ENCODE measurements at regions not wholly inside any gene's neighbourhood (a gene's known extent, or its start where the extent isn't known, plus 50 kb on each side); places are given as distances from the start of the nearest gene placed in this dataset.

DNA sequence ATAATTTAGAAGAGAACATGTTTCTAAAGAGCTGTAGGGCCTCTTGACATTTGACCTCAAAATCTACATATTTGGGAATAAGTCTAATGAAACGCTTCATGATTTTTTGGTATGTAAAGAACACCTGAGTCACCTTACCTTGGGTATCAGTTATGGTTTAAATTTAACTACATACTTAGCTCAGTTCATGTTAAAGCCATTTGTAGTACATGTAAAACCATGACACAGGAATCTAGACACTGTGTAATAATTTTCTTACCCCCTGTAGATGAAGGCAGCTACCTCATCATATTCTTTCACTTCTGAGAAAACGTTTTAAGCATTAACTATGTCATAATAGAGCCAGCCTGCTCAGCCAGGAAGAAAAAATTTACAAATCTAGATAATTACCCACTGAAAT is 105.8 kb upstream of the CPNE8 start:
- Mint-ChIP-seq H3K4me3 (no peak overlapping the region), H3K36me3 (no peaks in the 10 kb centered on the region), H3K4me1 (no peaks in the 10 kb centered on the region), H3K27me3 (no peaks in the 10 kb centered on the region), H3K9me3 (peaks cover 0 to 4% (median 1%) of the 10 kb centered on the region in 7 donors), H3K27ac (no peak overlapping the region)
- ATAC-seq (ENCODE audit: low read depth in 2 of 2): no peak
- Histone ChIP-seq H3K4me1 (ENCODE audit: control insufficient read depth, insufficient read depth, low read length, poor library complexity, severe bottlenecking) (no peaks in the 10 kb centered on the region), H3K27ac (ENCODE audit: insufficient read depth, low read length, poor library complexity, severe bottlenecking) (no peak overlapping the region), H3K4me3 (ENCODE audit: low read depth, low read length) (no peak overlapping the region), H3K9me3 (ENCODE audit: control insufficient read depth in 2 of 2, low read length in 2 of 2) (no peaks in the 10 kb centered on the region), H3K36me3 (ENCODE audit: control insufficient read depth, insufficient read depth, low read length) (no peaks in the 10 kb centered on the region), H3K27me3 (ENCODE audit: control insufficient read depth, insufficient read depth, low read length) (no peaks in the 10 kb centered on the region)
- DNase-seq: no peak

- no peak for ATAC-seq (ENCODE audit: low read depth in 2 of 2)
Measured at GRCh38 chr12:39010406-39010805, 105.0 kb upstream of the CPNE8 start.

DNA sequence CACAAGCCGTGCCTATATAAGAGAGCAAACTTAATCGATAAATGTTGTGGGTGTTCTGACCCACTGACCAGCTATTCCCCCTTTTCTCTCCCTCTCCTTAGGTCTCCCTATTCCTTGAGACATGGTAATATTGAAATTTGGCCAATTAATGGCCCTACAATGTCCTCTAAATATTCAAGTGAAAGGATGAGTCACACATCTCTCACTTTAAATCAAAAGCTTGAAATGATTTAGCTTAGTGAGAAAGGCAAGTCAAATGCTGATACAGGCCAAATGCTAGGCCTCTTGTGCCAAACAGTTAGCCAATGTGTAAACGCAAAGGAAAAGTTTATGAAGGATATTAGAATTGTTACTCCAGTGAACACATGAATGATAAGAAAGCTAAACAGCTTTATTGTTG is 102.2 kb upstream of the CPNE8 start:
- DNase-seq (no peak), ATAC-seq (ENCODE audit: low read depth in 2 of 2) (no peak)
- H3K27me3 ChIP-seq (ENCODE audit: control insufficient read depth, insufficient read depth, low read length): no peaks in the 10 kb centered on the region
- Mint-ChIP-seq H3K27me3 (no peaks in the 10 kb centered on the region), H3K4me3 (no peak overlapping the region), H3K27ac (no peak overlapping the region), H3K4me1 (no peaks in the 10 kb centered on the region), H3K36me3 (no peaks in the 10 kb centered on the region), H3K9me3 (peaks cover 0 to 2% (median 0%) of the 10 kb centered on the region in 7 donors)
- no peak overlapping the region for H3K4me3 ChIP-seq (ENCODE audit: low read depth, low read length)
- H3K27ac ChIP-seq (ENCODE audit: insufficient read depth, low read length, poor library complexity, severe bottlenecking): no peak overlapping the region
- H3K9me3 ChIP-seq (ENCODE audit: control insufficient read depth in 2 of 2, low read length in 2 of 2): no peaks in the 10 kb centered on the region
- H3K36me3 ChIP-seq (ENCODE audit: control insufficient read depth, insufficient read depth, low read length): no peaks in the 10 kb centered on the region
- H3K4me1 ChIP-seq (ENCODE audit: control insufficient read depth, insufficient read depth, low read length, poor library complexity, severe bottlenecking): no peaks in the 10 kb centered on the region

More at GRCh38 chr12:39010406-39010805, 105.0 kb upstream of the CPNE8 start:
- no peaks in the 10 kb centered on the region for H3K4me1 ChIP-seq (ENCODE audit: control insufficient read depth, insufficient read depth, low read length, poor library complexity, severe bottlenecking)
- H3K27ac ChIP-seq (ENCODE audit: insufficient read depth, low read length, poor library complexity, severe bottlenecking): no peak overlapping the region
- H3K27me3 ChIP-seq (ENCODE audit: control insufficient read depth, insufficient read depth, low read length): no peaks in the 10 kb centered on the region
- H3K9me3 ChIP-seq (ENCODE audit: control insufficient read depth in 2 of 2, low read length in 2 of 2): no peaks in the 10 kb centered on the region
- no peak overlapping the region for H3K4me3 Mint-ChIP-seq
- no peaks in the 10 kb centered on the region for H3K4me1 Mint-ChIP-seq
- H3K36me3 ChIP-seq (ENCODE audit: control insufficient read depth, insufficient read depth, low read length): no peaks in the 10 kb centered on the region
- no peaks in the 10 kb centered on the region for H3K36me3 Mint-ChIP-seq
- DNase-seq: no peak
- no peaks in the 10 kb centered on the region for H3K27me3 Mint-ChIP-seq
- H3K4me3 ChIP-seq (ENCODE audit: low read depth, low read length): no peak overlapping the region
- peaks cover 0 to 4% (median 1%) of the 10 kb centered on the region in 7 donors for H3K9me3 Mint-ChIP-seq
- H3K27ac Mint-ChIP-seq: no peak overlapping the region

DNA sequence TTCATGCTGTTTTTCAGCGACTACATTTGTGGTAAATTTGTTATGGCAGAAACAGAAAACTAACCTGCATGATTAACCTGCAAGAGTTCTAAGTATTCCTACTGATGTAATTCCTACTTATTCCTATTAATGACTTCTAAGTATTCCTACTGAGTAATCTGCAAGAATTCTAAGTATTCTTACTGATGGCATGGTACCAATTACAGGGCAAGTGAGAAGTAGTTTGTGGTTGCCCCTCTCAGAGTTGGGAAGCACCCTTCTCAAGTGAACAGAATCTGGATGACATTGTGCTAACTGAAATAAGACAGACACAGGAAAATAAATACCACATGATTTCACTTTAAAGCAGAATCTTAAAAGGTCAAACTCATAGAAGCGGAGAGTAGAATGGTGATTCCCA is 100.9 kb upstream of the CPNE8 start:
- peaks cover 0 to 1% (median 0%) of the 10 kb centered on the region in 7 donors for H3K9me3 Mint-ChIP-seq
- no peak overlapping the region for H3K27ac Mint-ChIP-seq
- Histone ChIP-seq H3K27me3 (ENCODE audit: control insufficient read depth, insufficient read depth, low read length) (no peaks in the 10 kb centered on the region), H3K36me3 (ENCODE audit: control insufficient read depth, insufficient read depth, low read length) (no peaks in the 10 kb centered on the region), H3K4me3 (ENCODE audit: low read depth, low read length) (no peak overlapping the region), H3K4me1 (ENCODE audit: control insufficient read depth, insufficient read depth, low read length, poor library complexity, severe bottlenecking) (no peaks in the 10 kb centered on the region), H3K9me3 (ENCODE audit: control insufficient read depth in 2 of 2, low read length in 2 of 2) (no peaks in the 10 kb centered on the region), H3K27ac (ENCODE audit: insufficient read depth, low read length, poor library complexity, severe bottlenecking) (no peak overlapping the region)
- H3K27me3 Mint-ChIP-seq: no peaks in the 10 kb centered on the region
- H3K4me3 Mint-ChIP-seq: no peak overlapping the region
- H3K36me3 Mint-ChIP-seq: no peaks in the 10 kb centered on the region
- no peaks in the 10 kb centered on the region for H3K4me1 Mint-ChIP-seq
- no peak for DNase-seq
- no peak for ATAC-seq (ENCODE audit: low read depth in 2 of 2)

DNA sequence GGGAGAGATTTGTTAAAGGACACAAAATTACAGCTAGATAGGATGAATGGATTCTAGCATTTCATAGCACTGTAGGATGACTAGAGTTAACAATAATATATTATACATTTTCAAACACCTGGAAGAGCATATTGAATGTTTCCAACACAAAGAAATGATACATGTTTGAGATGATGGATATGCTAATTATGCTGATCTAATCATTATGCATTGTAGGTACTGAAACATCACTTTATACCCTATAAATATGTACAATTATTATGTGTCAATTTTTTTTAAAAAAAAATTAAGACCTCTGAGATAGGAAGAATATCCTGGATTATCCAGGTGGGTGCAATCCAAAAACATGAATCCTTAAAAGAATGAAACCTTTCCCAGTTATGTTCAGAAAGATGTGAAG is 100.3 kb upstream of the CPNE8 start:
- no peaks in the 10 kb centered on the region for H3K27me3 ChIP-seq (ENCODE audit: control insufficient read depth, insufficient read depth, low read length)
- Mint-ChIP-seq H3K36me3 (no peaks in the 10 kb centered on the region), H3K27ac (no peak overlapping the region), H3K27me3 (no peaks in the 10 kb centered on the region), H3K4me3 (no peak overlapping the region), H3K4me1 (no peaks in the 10 kb centered on the region), H3K9me3 (peaks cover 0 to 1% (median 0%) of the 10 kb centered on the region in 7 donors)
- ATAC-seq (ENCODE audit: low read depth in 2 of 2) (no peak), DNase-seq (no peak)
- no peaks in the 10 kb centered on the region for H3K4me1 ChIP-seq (ENCODE audit: control insufficient read depth, insufficient read depth, low read length, poor library complexity, severe bottlenecking)
- H3K9me3 ChIP-seq (ENCODE audit: control insufficient read depth in 2 of 2, low read length in 2 of 2): no peaks in the 10 kb centered on the region
- H3K36me3 ChIP-seq (ENCODE audit: control insufficient read depth, insufficient read depth, low read length): no peaks in the 10 kb centered on the region
- H3K4me3 ChIP-seq (ENCODE audit: low read depth, low read length): no peak overlapping the region
- no peak overlapping the region for H3K27ac ChIP-seq (ENCODE audit: insufficient read depth, low read length, poor library complexity, severe bottlenecking)

DNA sequence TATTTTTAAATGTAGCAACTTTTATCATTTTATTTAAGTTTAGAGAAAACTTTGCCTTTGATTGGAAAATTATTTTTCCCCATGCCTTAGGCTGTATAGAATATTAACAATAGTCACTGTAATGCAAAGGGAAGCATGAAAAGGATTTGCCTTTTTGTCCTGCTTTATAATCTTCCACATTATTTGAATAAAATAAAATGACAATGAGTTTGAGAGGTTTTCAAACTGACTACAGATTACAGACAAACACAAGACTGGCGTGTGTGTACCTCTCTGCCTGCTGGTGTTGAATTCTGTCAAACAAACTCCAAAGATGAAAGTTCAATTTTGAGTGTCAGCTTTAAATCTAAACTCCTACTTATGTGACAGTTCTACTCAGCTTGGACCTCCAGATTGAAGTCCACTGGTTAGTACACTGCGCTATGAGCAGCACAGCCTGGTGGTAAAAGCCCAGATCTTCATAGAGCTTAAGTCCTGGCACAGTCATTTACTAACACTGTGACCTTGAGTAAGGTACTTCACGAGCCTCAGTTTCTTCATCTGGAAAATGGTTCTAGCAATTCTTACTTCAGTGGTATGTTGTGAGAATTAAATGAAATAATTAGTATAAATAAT is 98.3 kb upstream of the CPNE8 start:
- Histone ChIP-seq H3K27ac (ENCODE audit: insufficient read depth, low read length, poor library complexity, severe bottlenecking) (no peak overlapping the region), H3K9me3 (ENCODE audit: control insufficient read depth in 2 of 2, low read length in 2 of 2) (no peaks in the 10 kb centered on the region), H3K27me3 (ENCODE audit: control insufficient read depth, insufficient read depth, low read length) (no peaks in the 10 kb centered on the region), H3K36me3 (ENCODE audit: control insufficient read depth, insufficient read depth, low read length) (no peaks in the 10 kb centered on the region), H3K4me3 (ENCODE audit: low read depth, low read length) (no peak overlapping the region), H3K4me1 (ENCODE audit: control insufficient read depth, insufficient read depth, low read length, poor library complexity, severe bottlenecking) (no peaks in the 10 kb centered on the region)
- no peaks in the 10 kb centered on the region for H3K27me3 Mint-ChIP-seq
- no peak overlapping the region for H3K27ac Mint-ChIP-seq
- H3K36me3 Mint-ChIP-seq: no peaks in the 10 kb centered on the region
- no peak overlapping the region for H3K4me3 Mint-ChIP-seq
- no peaks in the 10 kb centered on the region for H3K4me1 Mint-ChIP-seq
- ATAC-seq (ENCODE audit: low read depth in 2 of 2) (no peak), DNase-seq (no peak)
- peaks cover 0 to 1% (median 0%) of the 10 kb centered on the region in 7 donors for H3K9me3 Mint-ChIP-seq

DNA sequence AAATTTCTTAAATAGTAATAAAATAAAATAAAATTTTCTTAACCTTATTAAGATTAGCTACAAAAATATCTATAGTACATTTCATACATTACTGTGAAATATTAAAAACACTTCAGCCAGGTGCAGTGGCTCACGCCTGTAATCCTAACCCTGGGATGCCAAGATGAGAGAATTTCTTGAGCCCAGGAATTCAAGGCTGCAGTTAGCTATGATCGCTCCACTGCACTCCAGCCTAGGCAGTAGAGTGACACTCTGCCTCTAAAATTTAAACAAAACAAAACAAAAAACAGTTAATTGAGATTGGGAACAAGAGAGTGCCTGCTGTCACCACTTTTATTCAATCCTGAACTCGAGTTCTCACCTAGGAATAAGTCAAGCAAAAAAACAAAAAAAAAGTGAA is 95.0 kb upstream of the CPNE8 start:
- no peaks in the 10 kb centered on the region for H3K36me3 Mint-ChIP-seq
- Histone ChIP-seq H3K27ac (ENCODE audit: insufficient read depth, low read length, poor library complexity, severe bottlenecking) (no peak overlapping the region), H3K4me3 (ENCODE audit: low read depth, low read length) (no peak overlapping the region), H3K4me1 (ENCODE audit: control insufficient read depth, insufficient read depth, low read length, poor library complexity, severe bottlenecking) (no peaks in the 10 kb centered on the region), H3K36me3 (ENCODE audit: control insufficient read depth, insufficient read depth, low read length) (no peaks in the 10 kb centered on the region), H3K27me3 (ENCODE audit: control insufficient read depth, insufficient read depth, low read length) (no peaks in the 10 kb centered on the region), H3K9me3 (ENCODE audit: control insufficient read depth in 2 of 2, low read length in 2 of 2) (no peaks in the 10 kb centered on the region)
- H3K4me3 Mint-ChIP-seq: no peak overlapping the region
- H3K9me3 Mint-ChIP-seq: no peaks in the 10 kb centered on the region
- no peak for ATAC-seq (ENCODE audit: low read depth in 2 of 2)
- no peaks in the 10 kb centered on the region for H3K27me3 Mint-ChIP-seq
- H3K27ac Mint-ChIP-seq: no peak overlapping the region
- H3K4me1 Mint-ChIP-seq: no peaks in the 10 kb centered on the region
- no peak for DNase-seq

DNA sequence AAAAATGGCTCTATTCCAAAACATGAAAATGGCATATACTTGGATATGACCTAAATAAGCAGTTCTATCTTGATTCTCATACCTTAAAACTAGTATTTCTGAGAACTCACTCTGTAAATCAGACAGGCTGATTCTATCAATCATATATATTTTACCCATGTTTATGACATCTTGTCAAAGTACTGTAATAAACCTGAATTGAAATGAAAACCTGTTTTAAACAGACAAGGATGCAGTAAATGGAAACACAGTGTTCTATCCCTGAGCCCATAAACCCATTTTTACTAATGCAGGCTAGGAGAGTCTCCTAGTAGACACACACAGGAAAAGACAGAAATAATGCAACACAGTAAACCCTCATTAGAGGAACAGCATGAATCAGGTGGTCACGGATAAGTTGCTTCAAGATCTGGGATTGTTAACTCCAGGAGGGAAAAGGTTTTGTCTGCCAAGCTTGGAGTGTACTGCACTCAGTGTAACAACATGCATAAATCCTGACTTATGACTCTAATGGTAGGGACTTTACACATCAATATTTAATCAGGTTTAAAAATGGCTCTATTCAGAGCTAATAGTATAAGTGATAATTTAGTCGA is 93.6 kb upstream of the CPNE8 start:
- Mint-ChIP-seq H3K36me3 (no peaks in the 10 kb centered on the region), H3K4me1 (no peaks in the 10 kb centered on the region), H3K9me3 (no peaks in the 10 kb centered on the region), H3K4me3 (no peak overlapping the region), H3K27ac (no peak overlapping the region), H3K27me3 (no peaks in the 10 kb centered on the region)
- Histone ChIP-seq H3K4me1 (ENCODE audit: control insufficient read depth, insufficient read depth, low read length, poor library complexity, severe bottlenecking) (no peaks in the 10 kb centered on the region), H3K4me3 (ENCODE audit: low read depth, low read length) (no peak overlapping the region), H3K36me3 (ENCODE audit: control insufficient read depth, insufficient read depth, low read length) (no peaks in the 10 kb centered on the region), H3K27me3 (ENCODE audit: control insufficient read depth, insufficient read depth, low read length) (no peaks in the 10 kb centered on the region), H3K27ac (ENCODE audit: insufficient read depth, low read length, poor library complexity, severe bottlenecking) (no peak overlapping the region), H3K9me3 (ENCODE audit: control insufficient read depth in 2 of 2, low read length in 2 of 2) (no peaks in the 10 kb centered on the region)
- DNase-seq (no peak), ATAC-seq (ENCODE audit: low read depth in 2 of 2) (no peak)

Data from CD4-positive, CD25-positive, alpha-beta regulatory T cell (primary cell).